ENCODE measurements at regions not wholly inside any gene's neighbourhood (a gene's known extent, or its start where the extent isn't known, plus 50 kb on each side); places are given as distances from the start of the nearest gene placed in this dataset.

DNA sequence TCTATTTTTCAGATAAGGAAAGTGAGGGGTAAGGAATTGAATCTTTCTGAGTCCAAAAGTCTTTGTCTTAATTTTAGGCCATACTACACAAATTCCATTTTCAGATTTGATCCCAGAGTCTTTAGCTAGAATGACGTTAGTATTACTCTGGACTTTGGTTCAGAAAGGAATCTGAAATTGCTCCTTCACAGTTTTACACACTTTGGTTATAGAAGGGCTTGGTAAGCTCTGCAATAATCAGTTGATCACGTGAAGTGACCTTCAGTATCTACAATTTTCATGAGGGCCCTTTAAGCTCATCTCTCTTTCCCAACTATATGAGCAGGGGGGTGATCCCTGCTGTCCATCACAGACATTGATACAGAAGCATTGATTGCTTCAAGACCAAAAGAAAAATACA, 103.4 kb upstream of the ESRRG start:
- no peak overlapping the region for H3K4me3 ChIP-seq (ENCODE audit: insufficient read depth, low read depth, low read length)
- H3K9me1 ChIP-seq (ENCODE audit: insufficient read depth, low read length): no peaks in the 10 kb centered on the region
- no peak overlapping the region for H2AK9ac ChIP-seq (replicated peaks; ENCODE audit: low read depth, low read length, poor library complexity)
- H3K9me3 ChIP-seq (ENCODE audit: control insufficient read depth, insufficient read depth, low read length): no peaks in the 10 kb centered on the region
- no peak overlapping the region for H3K23ac ChIP-seq (ENCODE audit: low read depth, low read length)
- no peak overlapping the region for H2AK5ac ChIP-seq (ENCODE audit: low read depth, low read length)
- H4K20me1 ChIP-seq (ENCODE audit: insufficient read depth, low read length): no peaks in the 10 kb centered on the region
- H2AFZ ChIP-seq (replicated peaks; ENCODE audit: low read length, poor library complexity): no peak overlapping the region
- no peak overlapping the region for H2BK20ac ChIP-seq (ENCODE audit: low read depth, low read length)
- DNase-seq: no peak
- H3K18ac ChIP-seq (ENCODE audit: low read depth, low read length): no peak overlapping the region
- H3K56ac ChIP-seq (ENCODE audit: extremely low read depth, insufficient read depth, low read length): no peak overlapping the region
- no peak for ATAC-seq (ENCODE audit: low read depth)
- H3K4me2 ChIP-seq (ENCODE audit: low read depth, low read length): no peak overlapping the region
- no TSS peak for BruUV-seq (replicated peaks)
- ChIA-PET CTCF (no interaction called here), POLR2A (ENCODE audit: unreplicated experiment) (no interaction called here)
- H3K27me3 ChIP-seq (ENCODE audit: control insufficient read depth, insufficient read depth, low read length): no peaks in the 10 kb centered on the region
- H3K14ac ChIP-seq (replicated peaks; ENCODE audit: low read depth, low read length): no peak overlapping the region
- no peak overlapping the region for H4K5ac ChIP-seq (ENCODE audit: low read depth, low read length)
- no peak overlapping the region for H3K27ac ChIP-seq (ENCODE audit: insufficient read depth, low read length)
- no peak overlapping the region for H4K91ac ChIP-seq (ENCODE audit: insufficient read depth, low read depth, low read length)
- TF ChIP-seq CEBPB (IDR thresholded peaks at IDR 0.05; ENCODE audit: low read depth, low read length) (no peak), NFE2L2 (IDR thresholded peaks at IDR 0.05; ENCODE audit: low read depth, low read length) (no peak), RFX5 (IDR thresholded peaks at IDR 0.05; ENCODE audit: low read depth, low read length) (no peak), FOS (IDR thresholded peaks at IDR 0.05; ENCODE audit: low read depth, low read length) (no peak), RCOR1 (IDR thresholded peaks at IDR 0.05; ENCODE audit: insufficient replicate concordance, low read length) (no peak), CTCF (conservative IDR thresholded peaks at IDR 0.05; ENCODE audit: low read depth, low read length) (no peak), ELK1 (IDR thresholded peaks at IDR 0.05; ENCODE audit: borderline replicate concordance, low read depth, low read length) (no peak), MXI1 (IDR thresholded peaks at IDR 0.05; ENCODE audit: borderline replicate concordance, low read depth, low read length) (no peak), RAD21 (IDR thresholded peaks at IDR 0.05; ENCODE audit: low read length) (no peak), SMC3 (IDR thresholded peaks at IDR 0.05; ENCODE audit: low read depth, low read length) (no peak), POLR2A (IDR thresholded peaks at IDR 0.05; ENCODE audit: low read depth, low read length) (no peak), MAZ (IDR thresholded peaks at IDR 0.05; ENCODE audit: borderline replicate concordance, low read depth, low read length) (no peak), BHLHE40 (IDR thresholded peaks at IDR 0.05; ENCODE audit: low read depth, low read length) (no peak), CHD1 (IDR thresholded peaks at IDR 0.05; ENCODE audit: low read depth, low read length) (no peak)
- TF ChIP-seq, protein P1, sequence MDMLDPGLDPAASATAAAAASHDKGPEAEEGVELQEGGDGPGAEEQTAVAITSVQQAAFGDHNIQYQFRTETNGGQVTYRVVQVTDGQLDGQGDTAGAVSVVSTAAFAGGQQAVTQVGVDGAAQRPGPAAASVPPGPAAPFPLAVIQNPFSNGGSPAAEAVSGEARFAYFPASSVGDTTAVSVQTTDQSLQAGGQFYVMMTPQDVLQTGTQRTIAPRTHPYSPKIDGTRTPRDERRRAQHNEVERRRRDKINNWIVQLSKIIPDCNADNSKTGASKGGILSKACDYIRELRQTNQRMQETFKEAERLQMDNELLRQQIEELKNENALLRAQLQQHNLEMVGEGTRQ (IDR thresholded peaks at IDR 0.05; ENCODE audit: low read depth, low read length): no peak
- H3K9ac ChIP-seq (ENCODE audit: low read depth, low read length): no peak overlapping the region
- no peak overlapping the region for H2BK15ac ChIP-seq (ENCODE audit: low read depth, low read length)
- intact Hi-C loops (cut with micrococcal nuclease): no loop called here
- H2BK120ac ChIP-seq (ENCODE audit: low read depth, low read length): no peak overlapping the region
- dilution Hi-C loops (cut with HindIII; ENCODE audit: low sequenced_read_pairs, unreplicated experiment): no loop called here
- no peaks in the 10 kb centered on the region for H3K36me3 ChIP-seq (ENCODE audit: control insufficient read depth, insufficient read depth, low read length)
- no peak overlapping the region for H2BK5ac ChIP-seq (ENCODE audit: low read depth, low read length, poor library complexity, severe bottlenecking)
- in situ Hi-C loops (cut with MboI; ENCODE audit: low sequenced_read_pairs): no loop called here
- no peaks in the 10 kb centered on the region for H3K79me1 ChIP-seq (ENCODE audit: low read depth in 1 of 2, low read length in 2 of 2)
- no peak overlapping the region for H4K8ac ChIP-seq (ENCODE audit: low read depth in 2 of 2, low read length in 2 of 2)
- no peak overlapping the region for H3K4ac ChIP-seq (ENCODE audit: low read depth, low read length)
- no CpG with 5 or more reads among the region's 2 CpGs for WGBS, 2 experiments (ENCODE audit: extremely low coverage in 2 of 2, insufficient read length in 1 of 2)
- no peaks in the 10 kb centered on the region; the same call in 1 of the 2 replicates for H3K4me1 ChIP-seq (ENCODE audit: control insufficient read depth, insufficient read depth, low read length)

Measured in IMR-90 (cell line).